DMS53 treated with DMSO at 0.1 percent for 48 hours (cell line): ENCODE measurements at regions not wholly inside any gene's neighbourhood (a gene's known extent, or its start where the extent isn't known, plus 50 kb on each side); places are given as distances from the start of the nearest gene placed in this dataset.

Experiments
- DNase-seq: peaks from one replicate; lab custom pipeline; 2025; ENCODE audit not compliant: unreplicated experiment; lab: John Stamatoyannopoulos, UW

DNA sequence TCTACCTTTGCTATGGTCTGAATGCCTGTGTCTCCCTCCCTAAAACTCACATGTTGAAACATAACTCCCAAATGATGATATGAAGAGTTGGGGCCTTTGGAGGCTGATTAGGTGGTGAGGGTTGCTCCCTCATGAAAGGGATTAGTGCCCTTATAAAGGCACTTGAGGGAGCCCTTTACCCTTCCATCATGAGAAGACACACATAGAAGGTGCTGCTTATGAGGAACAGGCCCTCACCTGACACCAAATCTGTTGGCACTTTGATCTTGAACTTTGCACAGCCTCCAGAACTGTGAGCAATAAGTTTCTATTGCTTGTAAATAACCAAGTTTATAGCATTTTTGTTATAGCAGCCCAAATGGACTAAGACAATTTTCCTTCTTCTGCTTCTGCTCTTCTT, 76.2 kb upstream of the ADAMTS9 start:
- no peak for DNase-seq

DNA sequence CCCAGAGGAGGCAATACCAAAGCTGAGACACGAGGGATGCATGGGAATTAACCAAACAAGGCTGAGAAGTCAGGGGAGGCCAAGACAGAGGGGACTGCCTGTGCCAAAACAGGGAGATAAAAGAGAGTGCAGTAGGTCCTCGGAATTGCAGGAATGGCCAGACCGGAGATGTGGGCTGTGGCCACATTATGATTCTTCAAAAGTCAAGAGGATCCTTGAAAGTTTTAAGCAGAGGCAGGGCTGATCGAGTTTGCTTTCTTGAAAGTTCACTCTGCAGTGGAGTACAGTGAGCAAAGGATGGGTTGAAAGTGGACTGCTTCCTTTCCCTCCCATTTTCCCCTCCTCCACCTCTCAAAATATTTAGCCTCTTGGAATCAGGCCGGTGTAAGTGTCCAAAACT, 73.9 kb upstream of the ADAMTS9 start:
- DNase-seq = no peak

- no peak for DNase-seq
These were observed 72.5 kb upstream of the ADAMTS9 start for GRCh38 chr3:64760258-64760657.

GRCh38 chr3:64759811-64760210, 72.0 kb upstream of the ADAMTS9 start:
- no peak for DNase-seq

DNA sequence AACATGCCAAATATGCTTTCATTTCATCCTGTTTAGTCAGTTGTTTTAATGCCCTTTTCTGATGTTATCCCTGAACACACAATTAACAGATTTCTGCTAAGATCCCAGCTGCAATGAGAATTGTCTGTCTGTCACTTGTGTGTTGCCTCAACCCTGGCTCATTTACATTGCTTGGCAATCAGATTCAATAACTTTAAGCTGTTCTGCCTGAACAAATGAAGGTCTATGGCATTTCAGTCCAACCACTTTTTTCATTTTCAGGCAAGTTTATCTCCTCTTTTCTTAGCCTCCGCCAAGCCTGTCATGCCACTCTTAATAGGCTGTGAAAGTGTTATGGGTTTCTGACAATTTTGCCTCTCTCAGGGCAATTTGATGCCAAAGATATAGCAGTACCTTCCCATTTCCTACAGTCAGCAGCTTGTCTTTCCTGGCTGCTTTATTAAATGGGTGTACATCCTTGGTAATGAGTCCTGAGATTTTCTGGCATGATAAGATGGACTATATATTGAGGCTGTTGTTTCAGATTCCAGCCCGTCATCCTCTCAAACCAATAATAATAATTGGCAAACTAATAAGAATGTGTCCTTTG, 68.7 kb upstream of the ADAMTS9 start:
- DNase-seq = no peak

DNA sequence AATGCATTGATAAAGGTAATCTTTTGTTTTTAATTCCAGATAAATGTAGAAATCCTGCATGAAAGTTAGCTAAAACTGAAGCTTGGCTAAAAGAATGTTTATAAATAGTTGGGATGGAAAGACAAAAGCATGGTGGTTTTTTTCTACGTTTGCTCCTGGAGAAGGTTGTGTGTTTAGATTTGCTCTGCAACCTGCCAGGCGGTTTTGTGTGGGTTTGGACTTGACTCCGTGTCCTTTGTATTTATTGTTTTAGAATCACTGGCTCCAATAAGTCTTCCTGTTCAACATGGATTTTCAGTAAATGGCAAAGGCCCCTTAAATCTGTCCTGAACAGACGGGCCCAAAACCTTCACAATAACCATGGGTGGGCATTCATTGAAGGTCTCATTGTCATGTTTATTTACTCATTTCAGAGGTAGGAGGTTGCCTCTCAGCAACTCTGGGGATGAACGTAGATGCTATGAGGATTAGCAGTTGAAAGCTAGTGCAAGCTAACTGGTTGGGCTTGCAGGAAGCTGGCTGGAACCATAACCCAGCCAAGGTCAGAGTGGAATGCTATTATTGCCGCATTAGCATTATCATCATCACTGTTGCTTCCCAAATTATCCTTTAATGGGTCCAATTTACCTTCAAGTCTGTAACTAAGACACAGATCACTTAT, 60.6 kb upstream of the ADAMTS9 start:
- DNase-seq = no peak

GRCh38 chr3:64747679-64748078, 59.9 kb upstream of the ADAMTS9 start:
- DNase-seq = no peak

DNA sequence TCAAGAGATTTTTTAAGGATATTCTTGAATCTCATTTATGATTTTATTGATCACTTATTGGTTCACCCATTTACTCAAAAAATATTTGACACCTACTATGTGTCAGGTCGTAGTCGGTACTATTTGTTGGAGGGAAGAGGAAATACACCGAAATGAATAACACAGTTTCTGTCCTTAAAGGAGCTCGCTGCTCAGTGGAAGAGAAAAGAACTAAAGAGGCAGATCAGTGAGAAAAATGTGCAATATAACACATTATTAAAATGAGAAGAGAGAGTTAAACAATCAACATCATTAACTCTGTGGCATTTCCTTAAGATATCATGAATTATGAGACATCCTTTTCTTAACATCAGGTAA, 56.1 kb upstream of the ADAMTS9 start:
- no peak for DNase-seq

GRCh38 chr3:64743156-64743886, 55.5 kb upstream of the ADAMTS9 start:
- DNase-seq = no peak

DNA sequence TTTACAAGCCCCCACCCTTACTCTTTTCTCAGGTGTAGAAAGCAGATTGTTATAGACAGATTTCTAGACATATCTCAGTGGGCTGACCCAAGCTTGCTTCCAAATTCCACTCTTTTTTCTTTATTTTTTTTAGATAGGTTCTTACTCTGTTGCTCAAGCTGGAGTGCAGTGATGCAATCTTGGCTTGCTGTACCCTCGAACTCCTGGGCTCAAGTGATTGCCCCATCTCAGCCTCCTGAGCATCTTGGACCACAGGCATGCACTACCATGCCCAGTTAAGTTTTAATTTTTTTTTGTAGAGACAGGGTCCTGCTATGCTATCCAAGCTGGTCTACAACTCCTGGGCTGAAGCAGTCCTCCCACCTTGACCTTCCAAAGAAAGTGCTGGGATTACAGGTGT, 53.5 kb upstream of the ADAMTS9 start:
- no peak for DNase-seq

DNA sequence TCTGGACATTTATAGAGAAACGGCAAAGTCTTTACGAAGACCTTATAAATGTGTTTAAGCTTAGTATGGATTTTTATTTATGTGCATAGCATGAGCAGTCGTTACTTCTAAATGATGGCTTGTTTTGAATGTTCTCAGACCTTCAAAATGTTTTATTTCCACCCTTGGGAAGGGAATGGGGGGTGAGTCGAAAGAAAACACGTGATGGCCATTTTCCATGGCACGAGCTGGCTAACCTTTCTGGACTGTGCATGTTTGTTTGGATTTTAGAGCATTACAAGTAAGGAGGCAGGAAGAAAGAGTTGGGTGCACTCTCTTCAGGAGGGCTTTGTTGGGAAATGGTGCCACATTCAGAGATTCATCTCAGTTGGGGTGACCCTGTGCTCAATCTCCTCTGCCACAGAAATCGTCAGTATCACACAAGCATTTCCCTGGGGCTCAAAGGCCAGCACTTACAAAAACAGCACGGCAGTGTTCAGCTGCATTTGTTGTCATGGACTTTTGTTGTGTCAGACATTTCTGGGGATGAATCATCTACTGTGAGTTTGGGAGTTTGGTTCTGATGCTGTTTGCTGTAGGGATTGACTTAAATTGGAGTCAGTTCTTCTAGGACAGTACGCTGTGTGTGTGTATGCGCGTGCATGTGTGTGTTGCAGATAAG, 52.3 kb upstream of the ADAMTS9 start:
- no peak for DNase-seq
